ENCODE measurements at regions not wholly inside any gene's neighbourhood (a gene's known extent, or its start where the extent isn't known, plus 50 kb on each side); places are given as distances from the start of the nearest gene placed in this dataset.

GRCh38 chr18:64449434-64449833 is 300.5 kb upstream of the LINC00305 start:
- Histone ChIP-seq H3K27ac (no peak overlapping the region), H3K4me3 (no peak overlapping the region), H3K9me3 (no peaks in the 10 kb centered on the region), H3K27me3 (no peaks in the 10 kb centered on the region), H3K36me3 (no peaks in the 10 kb centered on the region), H3K4me1 (no peaks in the 10 kb centered on the region)
- TF ChIP-seq POLR2AphosphoS5 (IDR thresholded peaks at IDR 0.05; ENCODE audit: insufficient read depth in 1 of 2, low read depth in 1 of 2) = no peak
- TF ChIP-seq, protein P1, sequence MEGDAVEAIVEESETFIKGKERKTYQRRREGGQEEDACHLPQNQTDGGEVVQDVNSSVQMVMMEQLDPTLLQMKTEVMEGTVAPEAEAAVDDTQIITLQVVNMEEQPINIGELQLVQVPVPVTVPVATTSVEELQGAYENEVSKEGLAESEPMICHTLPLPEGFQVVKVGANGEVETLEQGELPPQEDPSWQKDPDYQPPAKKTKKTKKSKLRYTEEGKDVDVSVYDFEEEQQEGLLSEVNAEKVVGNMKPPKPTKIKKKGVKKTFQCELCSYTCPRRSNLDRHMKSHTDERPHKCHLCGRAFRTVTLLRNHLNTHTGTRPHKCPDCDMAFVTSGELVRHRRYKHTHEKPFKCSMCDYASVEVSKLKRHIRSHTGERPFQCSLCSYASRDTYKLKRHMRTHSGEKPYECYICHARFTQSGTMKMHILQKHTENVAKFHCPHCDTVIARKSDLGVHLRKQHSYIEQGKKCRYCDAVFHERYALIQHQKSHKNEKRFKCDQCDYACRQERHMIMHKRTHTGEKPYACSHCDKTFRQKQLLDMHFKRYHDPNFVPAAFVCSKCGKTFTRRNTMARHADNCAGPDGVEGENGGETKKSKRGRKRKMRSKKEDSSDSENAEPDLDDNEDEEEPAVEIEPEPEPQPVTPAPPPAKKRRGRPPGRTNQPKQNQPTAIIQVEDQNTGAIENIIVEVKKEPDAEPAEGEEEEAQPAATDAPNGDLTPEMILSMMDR (IDR thresholded peaks at IDR 0.05) = no peak
- TF ChIP-seq POLR2A (IDR thresholded peaks at IDR 0.05) = no peak
- DNase-seq (ENCODE audit: extremely low spot score in 2 of 2) = no peak
- intact Hi-C loops (cut with DNase I) = no loop called here

DNA sequence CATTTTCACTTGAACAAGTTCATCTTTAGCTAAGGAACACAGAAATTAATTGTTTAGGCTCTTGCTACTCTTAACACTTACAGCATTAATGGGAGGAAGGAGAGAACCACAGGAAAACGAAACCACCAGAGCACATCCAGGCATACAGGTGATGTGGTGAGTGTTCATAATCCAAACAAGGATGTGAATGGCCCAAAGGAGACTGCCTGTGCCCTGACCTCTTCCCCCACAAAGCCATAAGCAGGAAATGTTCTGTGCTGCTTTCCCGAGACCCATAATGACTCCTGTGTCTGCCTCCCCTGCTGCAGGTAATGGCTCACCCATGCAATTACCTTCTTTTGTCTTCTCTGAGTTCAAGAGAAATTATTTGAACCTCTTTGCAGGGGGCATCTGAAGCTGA is 295.9 kb upstream of the LINC00305 start:
- H3K27me3 ChIP-seq = no peaks in the 10 kb centered on the region
- DNase-seq (ENCODE audit: extremely low spot score in 2 of 2) = no peak
- H3K27ac ChIP-seq = no peak overlapping the region
- H3K9me3 ChIP-seq = no peaks in the 10 kb centered on the region
- no peaks in the 10 kb centered on the region for H3K36me3 ChIP-seq
- intact Hi-C loops (cut with DNase I) = no loop called here
- no peaks in the 10 kb centered on the region for H3K4me1 ChIP-seq
- TF ChIP-seq, protein P1 (IDR thresholded peaks at IDR 0.05) = no peak
- no peak for TF ChIP-seq POLR2AphosphoS5 (IDR thresholded peaks at IDR 0.05; ENCODE audit: insufficient read depth in 1 of 2, low read depth in 1 of 2)
- TF ChIP-seq POLR2A (IDR thresholded peaks at IDR 0.05) = no peak
- no peak overlapping the region for H3K4me3 ChIP-seq

DNA sequence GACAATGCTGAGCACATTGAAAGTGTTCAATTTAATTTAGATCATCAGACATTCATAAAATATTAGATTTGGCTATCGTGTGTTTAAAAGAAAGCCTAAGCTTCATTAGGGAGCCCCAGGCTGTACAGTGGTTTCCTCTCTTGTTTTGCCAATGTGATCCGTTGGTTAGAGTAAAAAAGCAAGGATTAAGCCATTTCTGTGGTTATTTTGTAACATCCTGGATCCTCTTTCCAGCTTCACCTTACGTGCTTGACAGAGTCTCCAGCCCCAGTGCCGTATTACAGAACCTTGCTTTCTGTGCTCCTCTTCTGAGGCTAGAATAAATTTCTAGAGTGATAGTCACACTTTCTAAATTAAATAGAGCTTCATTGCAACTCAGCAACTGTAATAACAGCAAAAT is 289.3 kb upstream of the LINC00305 start:
- intact Hi-C loops (cut with DNase I) = no loop called here

DNA sequence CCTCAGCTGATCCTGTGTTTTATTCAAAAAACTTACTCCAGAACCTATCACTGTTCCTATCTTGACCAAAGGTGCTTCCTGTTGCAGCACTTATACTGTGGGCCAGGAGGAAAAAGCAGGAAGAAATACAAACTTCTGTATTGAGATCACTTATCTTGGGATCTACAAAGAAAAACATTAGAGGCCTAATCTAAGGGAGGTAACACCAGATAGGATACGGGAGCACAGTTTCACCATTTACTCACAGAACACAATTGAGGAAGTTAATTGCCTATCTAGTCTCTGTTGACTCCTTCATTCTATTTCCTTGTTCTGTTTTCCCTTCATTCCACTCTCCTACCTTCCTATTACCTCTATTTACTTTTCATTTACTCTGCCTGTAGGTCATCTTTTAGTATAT is 287.2 kb upstream of the LINC00305 start:
- intact Hi-C loops (cut with DNase I) = no loop called here
- Histone ChIP-seq H3K4me3 (no peak overlapping the region), H3K36me3 (no peaks in the 10 kb centered on the region), H3K9me3 (no peaks in the 10 kb centered on the region), H3K4me1 (no peaks in the 10 kb centered on the region), H3K27ac (no peak overlapping the region), H3K27me3 (no peaks in the 10 kb centered on the region)
- no peak for DNase-seq (ENCODE audit: extremely low spot score in 2 of 2)
- TF ChIP-seq, protein P1 (IDR thresholded peaks at IDR 0.05) = no peak
- no peak for TF ChIP-seq POLR2AphosphoS5 (IDR thresholded peaks at IDR 0.05; ENCODE audit: insufficient read depth in 1 of 2, low read depth in 1 of 2)
- no peak for TF ChIP-seq POLR2A (IDR thresholded peaks at IDR 0.05)

More for the DNA sequence above, 289.3 kb upstream of the LINC00305 start:
- TF ChIP-seq POLR2AphosphoS5 (IDR thresholded peaks at IDR 0.05; ENCODE audit: insufficient read depth in 1 of 2, low read depth in 1 of 2) (no peak), POLR2A (IDR thresholded peaks at IDR 0.05) (no peak)
- TF ChIP-seq, protein P1 (IDR thresholded peaks at IDR 0.05) = no peak
- H3K9me3 ChIP-seq = no peaks in the 10 kb centered on the region
- no peaks in the 10 kb centered on the region for H3K36me3 ChIP-seq
- no peak for DNase-seq (ENCODE audit: extremely low spot score in 2 of 2)
- no peak overlapping the region for H3K27ac ChIP-seq
- H3K4me3 ChIP-seq = no peak overlapping the region
- H3K27me3 ChIP-seq = no peaks in the 10 kb centered on the region
- H3K4me1 ChIP-seq = no peaks in the 10 kb centered on the region

- H3K27me3 ChIP-seq = no peaks in the 10 kb centered on the region
- H3K4me3 ChIP-seq = no peak overlapping the region
- no peak overlapping the region for H3K27ac ChIP-seq
- no peaks in the 10 kb centered on the region for H3K36me3 ChIP-seq
- no peak for TF ChIP-seq POLR2A (IDR thresholded peaks at IDR 0.05)
- no peak for TF ChIP-seq POLR2AphosphoS5 (IDR thresholded peaks at IDR 0.05; ENCODE audit: insufficient read depth in 1 of 2, low read depth in 1 of 2)
- TF ChIP-seq, protein P1 (IDR thresholded peaks at IDR 0.05) = no peak
- intact Hi-C loops (cut with DNase I) = no loop called here
- DNase-seq (ENCODE audit: extremely low spot score in 2 of 2) = no peak
- no peaks in the 10 kb centered on the region for H3K4me1 ChIP-seq
- H3K9me3 ChIP-seq = no peaks in the 10 kb centered on the region
These were observed 270.3 kb upstream of the LINC00305 start for GRCh38 chr18:64419156-64419555.
